ENCODE measurements at regions not wholly inside any gene's neighbourhood (a gene's known extent, or its start where the extent isn't known, plus 50 kb on each side); places are given as distances from the start of the nearest gene placed in this dataset.

GRCh38 chr15:46815765-46816164, 901.5 kb upstream of the SEMA6D start:
- Histone ChIP-seq H3K4me1 (ENCODE audit: control insufficient read depth, insufficient read depth, low read length, poor library complexity, severe bottlenecking) (no peaks in the 10 kb centered on the region), H3K4me3 (ENCODE audit: insufficient read depth, low read depth, low read length, poor library complexity, severe bottlenecking) (no peak overlapping the region), H3K27ac (ENCODE audit: insufficient read depth, low read length, poor library complexity, severe bottlenecking) (no peak overlapping the region), H3K9me3 (ENCODE audit: control insufficient read depth, low read length) (no peaks in the 10 kb centered on the region), H3K36me3 (ENCODE audit: control insufficient read depth, insufficient read depth, low read length) (no peaks in the 10 kb centered on the region), H3K27me3 (replicated peaks; ENCODE audit: control insufficient read depth, insufficient read depth, low read length, poor library complexity, severe bottlenecking) (no peaks in the 10 kb centered on the region)
- DNase-seq, result no peak

DNA sequence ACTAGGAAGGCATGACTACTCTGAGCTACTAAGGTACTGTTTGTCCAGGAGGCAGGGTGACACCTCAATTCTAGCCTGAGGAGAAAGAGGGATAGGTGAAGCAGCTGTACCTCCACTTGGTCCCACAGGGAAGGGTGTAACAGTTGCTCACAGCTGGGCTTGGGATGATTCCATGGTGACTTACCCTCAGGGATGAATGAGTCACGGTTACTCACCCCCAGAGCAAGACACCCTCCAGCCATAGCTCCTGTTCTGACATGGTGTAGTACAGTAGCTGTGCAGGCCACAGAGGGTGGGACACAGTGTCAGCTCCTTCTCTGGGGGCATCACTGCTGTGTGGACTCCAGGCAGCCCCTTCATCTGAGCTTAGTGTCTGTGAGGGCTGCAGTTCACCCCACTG, 868.6 kb upstream of the SEMA6D start:
- no peak for DNase-seq
- Histone ChIP-seq H3K36me3 (ENCODE audit: control insufficient read depth, insufficient read depth, low read length) (no peaks in the 10 kb centered on the region), H3K4me1 (ENCODE audit: control insufficient read depth, insufficient read depth, low read length, poor library complexity, severe bottlenecking) (no peaks in the 10 kb centered on the region)

DNA sequence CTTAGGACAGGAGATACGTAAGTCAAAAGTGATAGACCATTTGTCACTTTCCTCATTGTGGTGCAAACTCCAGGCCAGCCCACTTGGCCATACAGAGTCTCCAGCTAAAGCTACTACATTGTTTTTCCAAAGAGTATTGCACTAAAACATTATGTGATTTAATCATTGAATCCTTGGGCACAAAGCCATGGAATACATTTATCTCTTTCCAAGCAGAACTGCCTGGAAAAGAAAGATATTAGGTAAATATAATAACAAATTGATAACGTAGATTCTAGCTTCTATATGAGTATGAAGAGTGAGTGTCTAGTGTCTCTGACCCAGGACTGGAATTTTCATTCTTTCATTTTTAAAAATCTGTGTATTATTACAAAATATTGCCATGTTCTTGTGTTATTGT, 863.7 kb upstream of the SEMA6D start:
- no peaks in the 10 kb centered on the region for H3K9me3 ChIP-seq (ENCODE audit: control insufficient read depth, low read length)
- H3K4me3 ChIP-seq (ENCODE audit: insufficient read depth, low read depth, low read length, poor library complexity, severe bottlenecking), result no peak overlapping the region
- no peak for DNase-seq
- H3K27me3 ChIP-seq (replicated peaks; ENCODE audit: control insufficient read depth, insufficient read depth, low read length, poor library complexity, severe bottlenecking), result no peaks in the 10 kb centered on the region
- no peaks in the 10 kb centered on the region for H3K36me3 ChIP-seq (ENCODE audit: control insufficient read depth, insufficient read depth, low read length)
- H3K4me1 ChIP-seq (ENCODE audit: control insufficient read depth, insufficient read depth, low read length, poor library complexity, severe bottlenecking), result no peaks in the 10 kb centered on the region
- no peak overlapping the region for H3K27ac ChIP-seq (ENCODE audit: insufficient read depth, low read length, poor library complexity, severe bottlenecking)

More for the DNA sequence above, 868.6 kb upstream of the SEMA6D start:
- no peaks in the 10 kb centered on the region for H3K9me3 ChIP-seq (ENCODE audit: control insufficient read depth, low read length)
- no peak overlapping the region for H3K4me3 ChIP-seq (ENCODE audit: insufficient read depth, low read depth, low read length, poor library complexity, severe bottlenecking)
- no peaks in the 10 kb centered on the region for H3K27me3 ChIP-seq (replicated peaks; ENCODE audit: control insufficient read depth, insufficient read depth, low read length, poor library complexity, severe bottlenecking)
- H3K27ac ChIP-seq (ENCODE audit: insufficient read depth, low read length, poor library complexity, severe bottlenecking), result no peak overlapping the region

DNA sequence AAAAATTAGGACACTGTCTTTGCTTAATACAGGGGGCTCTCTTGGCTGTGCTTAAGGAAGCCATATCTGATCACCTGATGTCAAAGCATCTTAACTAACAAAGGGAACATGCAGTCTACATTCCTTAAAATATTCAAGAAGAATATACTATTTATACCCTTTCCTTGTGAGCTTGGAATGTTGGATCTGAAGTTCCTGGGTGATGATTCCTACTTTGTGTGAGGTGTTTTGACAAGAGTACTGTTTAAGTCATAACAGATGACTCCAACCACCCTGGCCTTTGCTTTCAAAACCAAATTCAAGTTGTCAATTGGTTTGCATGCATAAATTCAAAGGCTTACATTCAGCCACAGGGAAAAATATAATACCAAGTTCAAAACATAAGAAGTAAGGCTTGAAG, 862.7 kb upstream of the SEMA6D start:
- H3K27ac ChIP-seq (ENCODE audit: insufficient read depth, low read length, poor library complexity, severe bottlenecking), result no peak overlapping the region

DNA sequence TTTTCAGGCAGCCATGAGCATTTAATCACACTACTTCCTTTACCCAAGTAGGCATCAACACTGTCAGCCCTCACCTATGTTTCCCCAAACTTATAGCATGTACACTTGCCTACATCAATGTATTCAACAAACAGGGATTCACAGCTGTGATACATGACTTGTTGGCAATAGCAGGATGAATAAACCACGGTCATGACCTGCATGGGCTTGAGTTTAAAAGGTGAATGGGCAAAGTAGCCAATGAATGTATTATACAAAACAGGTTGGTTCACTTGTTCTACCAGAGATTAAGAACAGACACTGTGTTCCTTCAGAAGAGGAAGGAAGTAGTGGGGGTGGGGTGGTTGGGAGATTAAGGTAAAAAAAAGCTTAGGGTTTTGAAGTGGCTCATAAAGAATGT, 861.9 kb upstream of the SEMA6D start:
- Histone ChIP-seq H3K27me3 (replicated peaks; ENCODE audit: control insufficient read depth, insufficient read depth, low read length, poor library complexity, severe bottlenecking) (no peaks in the 10 kb centered on the region), H3K4me1 (ENCODE audit: control insufficient read depth, insufficient read depth, low read length, poor library complexity, severe bottlenecking) (no peaks in the 10 kb centered on the region), H3K4me3 (ENCODE audit: insufficient read depth, low read depth, low read length, poor library complexity, severe bottlenecking) (no peak overlapping the region), H3K27ac (ENCODE audit: insufficient read depth, low read length, poor library complexity, severe bottlenecking) (no peak overlapping the region), H3K36me3 (ENCODE audit: control insufficient read depth, insufficient read depth, low read length) (no peaks in the 10 kb centered on the region), H3K9me3 (ENCODE audit: control insufficient read depth, low read length) (no peaks in the 10 kb centered on the region)
- no peak for DNase-seq

More for the DNA sequence above, 862.7 kb upstream of the SEMA6D start:
- H3K9me3 ChIP-seq (ENCODE audit: control insufficient read depth, low read length), result no peaks in the 10 kb centered on the region
- DNase-seq, result no peak
- H3K36me3 ChIP-seq (ENCODE audit: control insufficient read depth, insufficient read depth, low read length), result no peaks in the 10 kb centered on the region
- H3K27me3 ChIP-seq (replicated peaks; ENCODE audit: control insufficient read depth, insufficient read depth, low read length, poor library complexity, severe bottlenecking), result no peaks in the 10 kb centered on the region
- no peaks in the 10 kb centered on the region for H3K4me1 ChIP-seq (ENCODE audit: control insufficient read depth, insufficient read depth, low read length, poor library complexity, severe bottlenecking)
- no peak overlapping the region for H3K4me3 ChIP-seq (ENCODE audit: insufficient read depth, low read depth, low read length, poor library complexity, severe bottlenecking)

- H3K27me3 ChIP-seq (replicated peaks; ENCODE audit: control insufficient read depth, insufficient read depth, low read length, poor library complexity, severe bottlenecking), result no peaks in the 10 kb centered on the region
- no peaks in the 10 kb centered on the region for H3K4me1 ChIP-seq (ENCODE audit: control insufficient read depth, insufficient read depth, low read length, poor library complexity, severe bottlenecking)
- DNase-seq, result no peak
- H3K27ac ChIP-seq (ENCODE audit: insufficient read depth, low read length, poor library complexity, severe bottlenecking), result no peak overlapping the region
- H3K4me3 ChIP-seq (ENCODE audit: insufficient read depth, low read depth, low read length, poor library complexity, severe bottlenecking), result no peak overlapping the region
- H3K9me3 ChIP-seq (ENCODE audit: control insufficient read depth, low read length), result no peaks in the 10 kb centered on the region
- no peaks in the 10 kb centered on the region for H3K36me3 ChIP-seq (ENCODE audit: control insufficient read depth, insufficient read depth, low read length)
Observed at GRCh38 chr15:46856839-46857502, 860.3 kb upstream of the SEMA6D start.

GRCh38 chr15:46858150-46858549, 859.2 kb upstream of the SEMA6D start:
- no peaks in the 10 kb centered on the region for H3K27me3 ChIP-seq (replicated peaks; ENCODE audit: control insufficient read depth, insufficient read depth, low read length, poor library complexity, severe bottlenecking)
- H3K4me1 ChIP-seq (ENCODE audit: control insufficient read depth, insufficient read depth, low read length, poor library complexity, severe bottlenecking), result no peaks in the 10 kb centered on the region
- H3K9me3 ChIP-seq (ENCODE audit: control insufficient read depth, low read length), result no peaks in the 10 kb centered on the region
- no peak overlapping the region for H3K4me3 ChIP-seq (ENCODE audit: insufficient read depth, low read depth, low read length, poor library complexity, severe bottlenecking)
- DNase-seq, result no peak
- no peak overlapping the region for H3K27ac ChIP-seq (ENCODE audit: insufficient read depth, low read length, poor library complexity, severe bottlenecking)
- H3K36me3 ChIP-seq (ENCODE audit: control insufficient read depth, insufficient read depth, low read length), result no peaks in the 10 kb centered on the region

DNA sequence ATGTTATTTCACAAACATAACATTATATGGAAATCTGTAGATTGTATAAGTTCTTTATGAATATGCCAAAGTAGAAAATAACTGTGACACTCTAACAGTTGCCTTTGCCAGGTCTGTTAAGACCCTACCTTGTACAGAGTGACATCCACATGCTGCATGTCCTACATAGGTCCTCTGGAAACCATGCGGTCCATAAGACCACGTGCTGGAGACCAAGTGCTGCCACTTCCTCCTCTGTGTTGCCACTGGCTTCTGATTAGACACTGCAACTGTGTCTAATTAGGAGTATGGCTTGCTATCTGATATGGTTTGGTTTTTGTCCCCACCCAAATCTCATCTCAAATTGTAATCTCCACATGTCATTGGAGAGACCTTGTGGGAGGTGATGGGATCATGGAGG, 855.5 kb upstream of the SEMA6D start:
- Histone ChIP-seq H3K27ac (ENCODE audit: insufficient read depth, low read length, poor library complexity, severe bottlenecking) (no peak overlapping the region), H3K27me3 (replicated peaks; ENCODE audit: control insufficient read depth, insufficient read depth, low read length, poor library complexity, severe bottlenecking) (no peaks in the 10 kb centered on the region), H3K36me3 (ENCODE audit: control insufficient read depth, insufficient read depth, low read length) (no peaks in the 10 kb centered on the region), H3K4me3 (ENCODE audit: insufficient read depth, low read depth, low read length, poor library complexity, severe bottlenecking) (no peak overlapping the region), H3K9me3 (ENCODE audit: control insufficient read depth, low read length) (no peaks in the 10 kb centered on the region), H3K4me1 (ENCODE audit: control insufficient read depth, insufficient read depth, low read length, poor library complexity, severe bottlenecking) (no peaks in the 10 kb centered on the region)
- no peak for DNase-seq

DNA sequence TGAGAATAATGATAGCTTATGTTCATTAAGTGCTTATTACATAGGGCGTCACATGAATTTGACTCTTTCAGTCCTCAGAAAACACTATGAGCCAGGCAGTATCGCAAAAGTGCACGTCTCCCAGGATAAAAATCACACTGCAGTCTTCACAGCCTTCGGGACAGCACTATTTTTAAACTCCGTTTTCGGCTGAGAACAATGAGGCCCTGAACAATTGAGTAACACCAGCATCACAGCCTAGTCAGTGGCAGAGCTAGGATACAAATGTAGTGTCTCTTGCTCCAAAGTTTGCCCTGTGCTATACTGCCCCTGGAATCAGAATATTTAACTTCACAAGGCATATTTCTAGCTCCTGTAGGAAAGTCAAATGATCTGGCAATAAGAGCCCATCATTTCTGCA, 852.1 kb upstream of the SEMA6D start:
- Histone ChIP-seq H3K9me3 (ENCODE audit: control insufficient read depth, low read length) (no peaks in the 10 kb centered on the region), H3K36me3 (ENCODE audit: control insufficient read depth, insufficient read depth, low read length) (no peaks in the 10 kb centered on the region), H3K4me3 (ENCODE audit: insufficient read depth, low read depth, low read length, poor library complexity, severe bottlenecking) (no peak overlapping the region), H3K4me1 (ENCODE audit: control insufficient read depth, insufficient read depth, low read length, poor library complexity, severe bottlenecking) (no peaks in the 10 kb centered on the region), H3K27me3 (replicated peaks; ENCODE audit: control insufficient read depth, insufficient read depth, low read length, poor library complexity, severe bottlenecking) (no peaks in the 10 kb centered on the region), H3K27ac (ENCODE audit: insufficient read depth, low read length, poor library complexity, severe bottlenecking) (no peak overlapping the region)
- DNase-seq, result no peak

- no peak overlapping the region for H3K27ac ChIP-seq (ENCODE audit: insufficient read depth, low read length, poor library complexity, severe bottlenecking)
- H3K9me3 ChIP-seq (ENCODE audit: control insufficient read depth, low read length), result no peaks in the 10 kb centered on the region
- no peak for DNase-seq
Observed at GRCh38 chr15:46872286-46872980, 844.9 kb upstream of the SEMA6D start.

More at GRCh38 chr15:46872286-46872980, 844.9 kb upstream of the SEMA6D start:
- no peaks in the 10 kb centered on the region for H3K4me1 ChIP-seq (ENCODE audit: control insufficient read depth, insufficient read depth, low read length, poor library complexity, severe bottlenecking)
- H3K4me3 ChIP-seq (ENCODE audit: insufficient read depth, low read depth, low read length, poor library complexity, severe bottlenecking), result no peak overlapping the region
- H3K36me3 ChIP-seq (ENCODE audit: control insufficient read depth, insufficient read depth, low read length), result no peaks in the 10 kb centered on the region
- no peaks in the 10 kb centered on the region for H3K27me3 ChIP-seq (replicated peaks; ENCODE audit: control insufficient read depth, insufficient read depth, low read length, poor library complexity, severe bottlenecking)
